ENCODE measurements at regions not wholly inside any gene's neighbourhood (a gene's known extent, or its start where the extent isn't known, plus 50 kb on each side); places are given as distances from the start of the nearest gene placed in this dataset.
A peak's percentile ranks its signal among the peaks of the same experiment; 100 is the strongest.

GRCh38 chr11:10641912-10642697, 51.5 kb downstream of the IRAG1 start:
- no peak for DNase-seq

DNA sequence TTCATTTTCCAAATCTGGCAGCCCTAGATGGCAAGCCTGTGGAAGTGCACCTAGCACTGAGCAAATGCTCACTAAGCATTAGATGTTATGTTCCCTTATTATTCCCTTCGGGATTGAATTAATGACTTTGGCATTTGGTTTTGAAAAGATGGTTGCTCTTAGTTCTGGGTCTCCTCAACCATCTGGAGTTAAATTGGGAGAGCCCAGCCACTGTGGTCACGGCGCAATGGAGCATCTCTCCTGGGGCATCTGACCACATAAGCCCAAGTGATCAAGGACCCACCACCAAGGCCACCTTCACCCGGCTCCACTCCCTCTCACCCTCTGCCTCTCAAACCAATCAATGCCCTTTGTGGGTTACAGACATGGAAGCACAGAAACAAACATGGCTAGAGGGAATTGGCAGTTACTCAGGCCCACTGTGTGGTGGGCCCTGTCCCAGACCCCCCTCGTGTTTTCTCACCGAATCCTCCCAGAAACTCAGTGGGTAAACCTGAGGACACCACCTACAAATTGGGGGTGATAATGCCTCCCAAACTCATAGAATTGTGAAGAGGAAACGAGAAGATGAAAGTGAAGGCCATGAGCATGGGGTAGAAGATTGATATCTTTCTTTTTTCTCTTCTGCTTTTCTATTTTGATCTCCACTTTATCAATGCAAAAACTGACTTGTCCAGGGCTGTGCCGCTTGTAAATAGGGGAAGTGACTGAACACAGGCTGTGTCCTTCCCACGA, 52.2 kb downstream of the IRAG1 start:
- no peak for DNase-seq

GRCh38 chr11:10640308-10640707, 53.2 kb downstream of the IRAG1 start:
- no peak for DNase-seq

DNA sequence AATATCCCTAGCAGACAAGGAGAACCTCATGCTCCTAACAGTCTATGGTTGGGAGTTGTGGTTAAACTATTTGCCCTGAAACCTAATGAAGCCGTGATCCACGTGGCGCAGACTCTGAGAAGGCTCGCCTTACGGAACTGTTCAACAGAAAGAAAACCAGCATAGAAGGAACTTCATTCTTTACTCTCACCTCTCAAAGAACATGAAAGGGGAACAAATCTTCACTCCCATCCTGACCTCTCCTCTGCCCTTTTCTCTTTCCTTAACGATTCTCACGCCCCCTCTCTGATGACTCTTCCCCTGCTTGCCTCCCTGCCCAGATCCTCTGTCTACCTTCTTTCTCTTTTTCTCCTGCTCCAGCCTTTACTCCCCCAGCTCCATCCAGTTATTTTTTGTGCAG, 54.2 kb downstream of the IRAG1 start:
- no peak for DNase-seq

GRCh38 chr11:10638316-10638925, 55.1 kb downstream of the IRAG1 start:
- no peak for DNase-seq

GRCh38 chr11:10637731-10638151, 55.8 kb downstream of the IRAG1 start:
- DNase-seq, result no peak

DNA sequence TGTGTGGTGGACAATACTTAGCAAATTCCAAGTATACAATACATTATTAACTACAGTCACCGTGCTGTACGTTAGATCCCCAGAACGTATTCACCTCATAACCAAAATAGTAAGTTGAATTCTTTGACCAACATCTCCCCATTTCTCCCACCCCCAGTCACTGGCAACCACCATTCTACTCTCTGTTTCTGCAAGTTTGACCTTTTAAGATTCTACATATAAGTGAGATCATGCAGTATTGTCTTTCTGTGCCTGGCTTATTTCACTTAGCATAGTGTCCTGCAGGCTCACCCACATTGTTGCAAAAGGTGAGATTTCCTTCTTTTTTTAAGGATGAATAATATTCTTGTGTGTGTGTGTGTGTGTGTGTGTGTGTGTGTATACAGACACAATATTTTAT, 59.1 kb downstream of the IRAG1 start:
- DNase-seq, result no peak

GRCh38 chr11:10633261-10633660, 60.3 kb downstream of the IRAG1 start:
- DNase-seq, result no peak

- DNase-seq, result no peak
These were observed 61.1 kb downstream of the IRAG1 start for GRCh38 chr11:10632483-10632882.

- no peak for DNase-seq
These were observed 61.8 kb downstream of the IRAG1 start for GRCh38 chr11:10631761-10632160.

GRCh38 chr11:10629411-10630002, 61.0 kb upstream of the LYVE1 start:
- DNase-seq, result no peak

DNA sequence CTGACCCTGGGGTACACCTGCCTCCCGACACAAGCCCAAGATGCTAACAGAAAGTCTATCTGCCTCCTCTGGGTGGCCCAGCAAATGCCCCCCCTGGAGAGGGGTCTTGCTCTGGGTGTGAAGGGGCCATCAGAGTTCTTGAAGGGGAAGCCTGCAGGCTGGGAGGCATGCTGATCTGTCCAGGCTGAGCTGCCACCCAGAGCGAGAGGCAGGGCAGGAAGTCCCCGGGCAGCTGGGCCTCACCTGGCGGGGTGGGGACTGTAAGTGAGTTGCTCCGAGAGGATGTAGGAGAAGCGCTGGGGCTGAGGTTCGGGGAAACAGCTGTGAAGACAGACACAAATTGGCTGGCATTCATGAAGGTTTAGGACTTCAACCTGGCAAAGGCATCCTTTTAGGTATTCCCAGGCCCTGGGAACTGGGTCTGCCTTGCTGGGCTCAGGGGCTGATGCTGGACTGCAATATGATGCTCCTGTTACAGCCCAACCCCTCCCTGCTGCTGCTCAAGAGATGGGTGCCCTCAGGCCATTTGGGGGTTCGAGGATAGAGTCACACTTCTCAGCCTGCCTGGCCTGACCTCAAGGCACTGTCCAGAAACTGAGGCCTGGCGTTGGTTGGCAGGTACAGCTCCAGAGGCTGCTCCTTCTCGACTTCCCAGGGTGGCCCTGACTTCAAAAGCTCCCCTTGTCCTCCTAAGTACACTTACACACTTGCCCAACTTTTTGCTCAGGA, 60.2 kb upstream of the LYVE1 start:
- peak; percentile 10 for DNase-seq

DNA sequence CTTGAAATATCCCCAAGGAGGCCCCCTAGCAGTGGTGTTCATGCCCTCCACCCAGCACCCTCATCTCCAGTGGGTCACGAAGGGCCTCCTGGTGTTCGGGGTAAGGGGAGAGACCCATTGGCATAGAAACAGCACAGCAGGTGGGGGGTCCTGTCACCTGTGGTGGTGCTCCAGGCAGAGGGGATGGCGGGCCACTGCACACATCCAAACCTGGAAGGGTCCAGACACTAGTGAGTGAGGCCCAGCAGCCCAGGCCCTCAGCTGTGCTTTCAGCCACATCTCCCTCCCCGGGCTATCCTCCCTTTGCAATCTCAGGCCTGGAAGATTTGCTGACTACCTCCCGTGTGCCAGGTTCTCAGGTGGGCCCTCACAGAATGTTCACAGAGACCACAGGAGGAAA, 59.4 kb upstream of the LYVE1 start:
- no peak for DNase-seq

- DNase-seq, result no peak
These were observed 58.8 kb upstream of the LYVE1 start for GRCh38 chr11:10627291-10627690.

- DNase-seq, result no peak
These were observed 57.5 kb upstream of the LYVE1 start for GRCh38 chr11:10625982-10626311.

GRCh38 chr11:10625281-10625981, 57.0 kb upstream of the LYVE1 start:
- no peak for DNase-seq

GRCh38 chr11:10623797-10624761, 55.6 kb upstream of the LYVE1 start:
- peak; percentile 60 for DNase-seq

DNA sequence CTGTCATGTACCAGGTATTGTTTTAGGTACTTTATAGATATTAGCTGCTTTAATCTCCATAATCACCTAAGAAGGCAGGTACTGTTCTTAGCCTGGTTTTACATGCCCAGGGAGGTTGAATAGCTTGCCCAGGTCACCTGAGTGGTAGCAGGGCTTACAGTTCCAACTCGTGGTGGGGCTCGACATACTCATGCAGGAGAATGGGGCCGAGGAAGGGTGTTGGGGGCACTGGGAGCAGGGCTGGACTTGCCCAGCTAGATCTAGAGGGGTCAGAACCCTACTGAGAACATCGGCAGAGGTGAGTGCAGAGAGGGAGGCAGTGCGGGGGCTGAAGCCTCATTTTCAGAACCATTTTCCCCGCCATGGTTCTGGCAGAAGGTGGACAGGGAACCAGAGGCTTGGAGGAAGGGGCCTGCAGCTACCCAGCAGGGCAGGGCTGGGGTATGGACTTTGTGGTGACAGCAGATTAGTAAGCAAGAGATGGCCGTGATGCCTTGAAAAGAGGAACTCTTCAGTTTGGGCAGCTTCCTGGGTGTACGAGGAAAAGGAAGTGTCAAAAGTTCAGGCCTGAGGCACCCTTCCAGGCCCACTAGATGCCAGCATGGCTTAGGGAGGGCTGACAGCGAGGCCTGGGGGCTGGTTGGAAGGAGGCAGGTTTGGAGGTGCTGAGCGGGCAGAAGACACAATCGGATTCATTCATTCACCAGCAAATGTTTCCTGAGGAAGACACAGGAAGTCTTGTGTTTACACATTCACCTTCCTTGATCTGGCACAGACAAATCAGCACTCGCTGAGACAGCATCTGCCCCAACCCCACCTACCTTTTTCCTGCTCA, 54.7 kb upstream of the LYVE1 start:
- no peak for DNase-seq

GRCh38 chr11:10622108-10622507, 53.6 kb upstream of the LYVE1 start:
- DNase-seq, result no peak

- DNase-seq, result no peak
These were observed 50.7 kb upstream of the LYVE1 start for GRCh38 chr11:10619131-10619680.
